SH-SY5Y (cell line): ENCODE measurements at regions not wholly inside any gene's neighbourhood (a gene's known extent, or its start where the extent isn't known, plus 50 kb on each side); places are given as distances from the start of the nearest gene placed in this dataset.

ENCODE experiments used
- GATA2 ChIP-seq: IDR thresholded peaks from 2 replicates; pipeline ENCODE4 v1.6.1; 2011; ENCODE audit warnings: mild to moderate bottlenecking, low read depth, low read length
- GATA3 ChIP-seq: IDR thresholded peaks from 2 replicates; pipeline ENCODE4 v1.6.1; 2011; ENCODE audit warnings: low read depth, mild to moderate bottlenecking, low read length, moderate library complexity

- TF ChIP-seq GATA2: no peak
- no peak for TF ChIP-seq GATA3
Observed at GRCh38 chr11:119908573-119908904, 179.5 kb upstream of the NECTIN1 start.
